ENCODE measurements at regions not wholly inside any gene's neighbourhood (a gene's known extent, or its start where the extent isn't known, plus 50 kb on each side); places are given as distances from the start of the nearest gene placed in this dataset.

DNA sequence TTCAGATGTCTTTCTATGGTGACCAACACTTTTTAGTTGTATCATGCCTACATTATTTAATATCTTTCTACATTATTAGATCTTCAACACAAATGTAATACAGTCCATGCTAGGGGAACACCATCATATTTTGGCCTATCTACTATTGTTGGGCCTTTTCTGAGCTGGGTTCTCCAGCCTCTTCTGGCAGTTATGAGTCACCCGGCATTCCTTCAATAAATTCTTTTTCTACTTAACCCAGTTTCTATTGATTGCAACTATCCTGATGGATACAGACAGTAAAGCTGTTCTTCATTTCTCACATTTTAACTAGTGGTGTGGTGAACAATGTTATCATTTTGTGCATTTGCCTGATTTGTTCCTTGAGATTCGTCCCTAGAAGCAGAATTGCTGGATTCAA is 529.3 kb downstream of the BNC2 start:
- ChIA-PET POLR2A (interaction anchor here (0.5 kb wide), 1 partner anchor 387 kb away, joined by 3 read pairs; no protein-coding TSS in a partner anchor), CTCF (ENCODE audit: unreplicated experiment) (no interaction called here)
- Histone ChIP-seq H3K79me2 (ENCODE audit: insufficient read depth, low read depth, low read length) (no peaks in the 10 kb centered on the region), H3K9me2 (ENCODE audit: insufficient read depth, low read length) (no peaks in the 10 kb centered on the region), H3K4me3 (ENCODE audit: low read depth, low read length, poor library complexity, severe bottlenecking) (no peak overlapping the region), H4K20me1 (ENCODE audit: insufficient read depth, low read length) (no peaks in the 10 kb centered on the region), H3K4me1 (ENCODE audit: insufficient read depth, low read length, poor library complexity, severe bottlenecking) (no peaks in the 10 kb centered on the region), H2AFZ (ENCODE audit: low read length) (no peak overlapping the region), H3K36me3 (ENCODE audit: insufficient read depth, low read length) (no peaks in the 10 kb centered on the region), H3K4me2 (ENCODE audit: low read length) (no peak overlapping the region), H3K9me3 (ENCODE audit: low read length) (no peaks in the 10 kb centered on the region), H3K27ac (ENCODE audit: low read depth, low read length, poor library complexity, severe bottlenecking) (no peak overlapping the region)
- no TSS peak for BruUV-seq (replicated peaks)
- no peak for DNase-seq (ENCODE audit: low spot score)
- TF ChIP-seq, protein P1, sequence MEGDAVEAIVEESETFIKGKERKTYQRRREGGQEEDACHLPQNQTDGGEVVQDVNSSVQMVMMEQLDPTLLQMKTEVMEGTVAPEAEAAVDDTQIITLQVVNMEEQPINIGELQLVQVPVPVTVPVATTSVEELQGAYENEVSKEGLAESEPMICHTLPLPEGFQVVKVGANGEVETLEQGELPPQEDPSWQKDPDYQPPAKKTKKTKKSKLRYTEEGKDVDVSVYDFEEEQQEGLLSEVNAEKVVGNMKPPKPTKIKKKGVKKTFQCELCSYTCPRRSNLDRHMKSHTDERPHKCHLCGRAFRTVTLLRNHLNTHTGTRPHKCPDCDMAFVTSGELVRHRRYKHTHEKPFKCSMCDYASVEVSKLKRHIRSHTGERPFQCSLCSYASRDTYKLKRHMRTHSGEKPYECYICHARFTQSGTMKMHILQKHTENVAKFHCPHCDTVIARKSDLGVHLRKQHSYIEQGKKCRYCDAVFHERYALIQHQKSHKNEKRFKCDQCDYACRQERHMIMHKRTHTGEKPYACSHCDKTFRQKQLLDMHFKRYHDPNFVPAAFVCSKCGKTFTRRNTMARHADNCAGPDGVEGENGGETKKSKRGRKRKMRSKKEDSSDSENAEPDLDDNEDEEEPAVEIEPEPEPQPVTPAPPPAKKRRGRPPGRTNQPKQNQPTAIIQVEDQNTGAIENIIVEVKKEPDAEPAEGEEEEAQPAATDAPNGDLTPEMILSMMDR (conservative IDR thresholded peaks at IDR 0.05; ENCODE audit: low read length) = no peak
- no peak for TF ChIP-seq EZH2phosphoT487 (IDR thresholded peaks at IDR 0.05; ENCODE audit: borderline replicate concordance, low read depth, low read length)
- intact Hi-C loops (cut with micrococcal nuclease; ENCODE audit: unreplicated experiment) = no loop called here

GRCh38 chr9:16342246-16343020 is 528.0 kb downstream of the BNC2 start:
- no peak overlapping the region for H3K4me3 ChIP-seq (ENCODE audit: low read depth, low read length, poor library complexity, severe bottlenecking)
- no peaks in the 10 kb centered on the region for H3K4me1 ChIP-seq (ENCODE audit: insufficient read depth, low read length, poor library complexity, severe bottlenecking)
- CTCF ChIA-PET (ENCODE audit: unreplicated experiment) = no interaction called here
- no peaks in the 10 kb centered on the region for H3K79me2 ChIP-seq (ENCODE audit: insufficient read depth, low read depth, low read length)
- no peaks in the 10 kb centered on the region for H4K20me1 ChIP-seq (ENCODE audit: insufficient read depth, low read length)
- intact Hi-C loops (cut with micrococcal nuclease; ENCODE audit: unreplicated experiment) = no loop called here
- H3K9me2 ChIP-seq (ENCODE audit: insufficient read depth, low read length) = no peaks in the 10 kb centered on the region
- TF ChIP-seq, protein P1 (conservative IDR thresholded peaks at IDR 0.05; ENCODE audit: low read length) = no peak
- no peak for TF ChIP-seq EZH2phosphoT487 (IDR thresholded peaks at IDR 0.05; ENCODE audit: borderline replicate concordance, low read depth, low read length)
- no peak overlapping the region for H3K27ac ChIP-seq (ENCODE audit: low read depth, low read length, poor library complexity, severe bottlenecking)
- no peak overlapping the region for H2AFZ ChIP-seq (ENCODE audit: low read length)
- H3K9me3 ChIP-seq (ENCODE audit: low read length) = no peaks in the 10 kb centered on the region
- no peak for DNase-seq (ENCODE audit: low spot score)
- BruUV-seq (replicated peaks) = no TSS peak
- POLR2A ChIA-PET = no interaction called here
- no peak overlapping the region for H3K4me2 ChIP-seq (ENCODE audit: low read length)
- H3K36me3 ChIP-seq (ENCODE audit: insufficient read depth, low read length) = no peaks in the 10 kb centered on the region
